ENCODE measurements at regions not wholly inside any gene's neighbourhood (a gene's known extent, or its start where the extent isn't known, plus 50 kb on each side); places are given as distances from the start of the nearest gene placed in this dataset.

DNA sequence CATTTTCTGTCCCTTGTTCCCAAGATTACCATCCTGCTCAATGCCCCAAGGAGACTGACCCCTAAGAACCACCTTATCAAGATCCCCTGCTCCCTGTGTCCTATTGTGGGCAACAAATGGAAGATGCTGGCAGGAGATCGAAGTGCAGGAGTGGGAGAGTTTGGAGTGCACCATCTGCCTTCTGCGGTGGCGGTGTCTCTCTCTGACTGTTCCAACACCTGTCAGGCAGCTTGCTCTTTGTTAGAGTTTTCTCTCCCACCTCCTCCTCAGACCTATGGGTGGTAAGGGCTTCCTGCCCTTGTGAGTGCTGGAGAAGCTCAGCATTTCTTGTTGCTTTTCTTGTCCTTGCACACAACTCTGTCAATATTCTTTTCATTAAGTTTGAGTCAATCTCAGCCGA, 64.1 kb upstream of the SPHKAP start:
- TF ChIP-seq, protein P1, sequence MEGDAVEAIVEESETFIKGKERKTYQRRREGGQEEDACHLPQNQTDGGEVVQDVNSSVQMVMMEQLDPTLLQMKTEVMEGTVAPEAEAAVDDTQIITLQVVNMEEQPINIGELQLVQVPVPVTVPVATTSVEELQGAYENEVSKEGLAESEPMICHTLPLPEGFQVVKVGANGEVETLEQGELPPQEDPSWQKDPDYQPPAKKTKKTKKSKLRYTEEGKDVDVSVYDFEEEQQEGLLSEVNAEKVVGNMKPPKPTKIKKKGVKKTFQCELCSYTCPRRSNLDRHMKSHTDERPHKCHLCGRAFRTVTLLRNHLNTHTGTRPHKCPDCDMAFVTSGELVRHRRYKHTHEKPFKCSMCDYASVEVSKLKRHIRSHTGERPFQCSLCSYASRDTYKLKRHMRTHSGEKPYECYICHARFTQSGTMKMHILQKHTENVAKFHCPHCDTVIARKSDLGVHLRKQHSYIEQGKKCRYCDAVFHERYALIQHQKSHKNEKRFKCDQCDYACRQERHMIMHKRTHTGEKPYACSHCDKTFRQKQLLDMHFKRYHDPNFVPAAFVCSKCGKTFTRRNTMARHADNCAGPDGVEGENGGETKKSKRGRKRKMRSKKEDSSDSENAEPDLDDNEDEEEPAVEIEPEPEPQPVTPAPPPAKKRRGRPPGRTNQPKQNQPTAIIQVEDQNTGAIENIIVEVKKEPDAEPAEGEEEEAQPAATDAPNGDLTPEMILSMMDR (IDR thresholded peaks at IDR 0.05; ENCODE audit: low read length, missing control alignments) = no peak
- no peak for DNase-seq (ENCODE audit: low read depth)
- no peak overlapping the region for H3K4me3 ChIP-seq (replicated peaks; ENCODE audit: low read depth, low read length)

DNA sequence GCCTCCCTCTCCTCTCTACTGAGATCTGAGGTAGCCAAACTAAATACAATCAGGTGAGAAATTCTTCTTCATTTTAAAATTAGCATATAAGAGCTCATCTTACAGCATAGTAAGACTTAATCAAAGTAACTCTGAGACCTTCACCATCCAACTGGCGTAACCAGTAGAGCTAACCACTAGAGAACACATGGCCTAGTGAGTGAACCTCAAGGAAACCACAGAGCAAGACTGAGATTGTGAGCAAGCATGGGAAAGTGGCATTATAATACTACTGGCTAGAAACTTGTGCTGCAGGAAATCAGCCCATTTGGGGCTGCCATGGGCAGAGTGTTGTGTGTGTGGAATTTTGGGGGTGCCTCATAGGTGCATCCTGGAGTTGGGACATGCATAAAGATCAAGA, 61.1 kb upstream of the SPHKAP start:
- TF ChIP-seq, protein P1 (IDR thresholded peaks at IDR 0.05; ENCODE audit: low read length, missing control alignments) = no peak
- DNase-seq (ENCODE audit: low read depth) = no peak
- H3K4me3 ChIP-seq (replicated peaks; ENCODE audit: low read depth, low read length) = no peak overlapping the region

DNA sequence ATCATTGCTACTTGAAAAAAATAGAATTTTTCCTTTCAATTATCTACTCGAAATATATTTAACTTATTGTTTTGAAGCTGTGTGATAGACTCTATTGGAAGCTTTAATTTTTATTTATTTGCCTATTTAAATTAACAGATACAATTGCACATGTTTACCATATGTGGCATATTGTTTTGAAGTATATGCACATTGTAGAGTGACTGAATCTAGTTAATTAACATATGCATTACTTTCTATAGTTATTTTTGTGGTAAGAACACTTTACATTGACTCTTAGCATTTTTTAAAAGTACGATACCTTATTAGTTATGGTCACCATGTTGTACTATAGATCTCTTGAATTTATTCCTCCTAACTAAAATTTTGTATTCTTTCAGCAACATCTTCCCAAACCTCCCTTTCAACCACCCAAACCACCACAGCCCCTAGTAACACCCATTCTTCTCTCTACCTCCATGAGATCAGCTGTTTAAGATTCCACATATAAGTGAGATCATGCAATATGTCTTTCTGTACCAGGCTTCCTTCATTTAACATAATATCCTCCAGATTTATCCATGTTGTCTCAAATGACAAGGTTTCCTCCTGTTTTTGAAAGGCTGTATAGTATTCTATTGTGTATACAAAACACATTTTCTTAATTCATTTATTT, 58.5 kb upstream of the SPHKAP start:
- DNase-seq (ENCODE audit: low read depth) = no peak
- TF ChIP-seq, protein P1 (IDR thresholded peaks at IDR 0.05; ENCODE audit: low read length, missing control alignments) = no peak
- no peak overlapping the region for H3K4me3 ChIP-seq (replicated peaks; ENCODE audit: low read depth, low read length)

DNA sequence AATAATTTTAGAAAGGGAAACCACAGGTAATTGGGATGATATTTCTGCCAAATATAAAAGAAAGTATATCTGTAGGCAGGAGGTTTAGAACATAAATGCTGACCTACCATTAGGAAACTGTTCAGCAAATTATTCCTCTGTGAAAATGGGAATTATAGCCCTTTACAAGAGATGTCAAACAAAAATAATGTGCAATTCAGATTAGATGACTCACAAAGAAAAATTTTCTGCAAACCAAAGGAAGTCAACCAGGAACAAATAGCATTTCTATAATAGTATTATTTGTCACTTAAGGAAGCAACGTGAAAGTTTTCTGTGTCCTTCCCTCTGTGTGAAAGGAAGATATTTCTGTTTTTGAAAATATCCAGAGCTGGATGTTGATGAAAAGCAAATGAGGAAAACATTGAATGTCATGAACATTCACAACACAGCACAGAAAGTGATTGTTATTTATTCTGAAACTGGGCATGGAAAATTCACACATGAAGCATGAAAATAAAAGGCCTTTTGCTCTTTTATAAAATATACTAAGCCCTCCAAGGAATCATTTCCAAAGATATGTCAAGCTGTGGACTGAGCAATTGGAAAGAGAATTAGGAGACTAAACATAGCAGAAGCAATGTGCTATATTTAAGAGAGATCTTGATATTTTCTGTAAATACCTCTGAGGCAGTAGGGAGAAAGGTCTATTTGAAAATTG, 57.9 kb upstream of the SPHKAP start:
- no peak for DNase-seq (ENCODE audit: low read depth)
- TF ChIP-seq, protein P1 (IDR thresholded peaks at IDR 0.05; ENCODE audit: low read length, missing control alignments) = no peak
- H3K4me3 ChIP-seq (replicated peaks; ENCODE audit: low read depth, low read length) = no peak overlapping the region

Measured in fibroblast of pulmonary artery (primary cell).